Nephron progenitor cell (in vitro differentiated cells): ENCODE measurements at regions not wholly inside any gene's neighbourhood (a gene's known extent, or its start where the extent isn't known, plus 50 kb on each side); places are given as distances from the start of the nearest gene placed in this dataset.

ENCODE experiments used
- DNase-seq: peaks from one replicate; pipeline ENCODE4 v3.0.0; 2021
- H3K27ac Mint-ChIP-seq: 2 replicates; pipeline ENCODE4 v1.8.0; 2021; ENCODE audit warnings: mild to moderate bottlenecking, moderate library complexity, mixed read lengths
- H3K27me3 Mint-ChIP-seq: 2 replicates; pipeline ENCODE4 v1.8.0; 2021; ENCODE audit warnings: mild to moderate bottlenecking, low read depth, mixed read lengths; ENCODE audit not compliant: poor library complexity
- H3K36me3 Mint-ChIP-seq: 2 replicates; pipeline ENCODE4 v1.8.0; 2021; ENCODE audit warnings: low read depth, mixed read lengths
- H3K4me1 Mint-ChIP-seq: 2 replicates; pipeline ENCODE4 v1.8.0; 2021; ENCODE audit warnings: mixed read lengths
- H3K4me3 Mint-ChIP-seq: 2 replicates; pipeline ENCODE4 v1.8.0; 2021; ENCODE audit warnings: mild to moderate bottlenecking, moderate library complexity, mixed read lengths
- H3K9me3 Mint-ChIP-seq: 2 replicates; pipeline ENCODE4 v1.8.0; 2021; ENCODE audit warnings: mild to moderate bottlenecking, moderate library complexity, mixed read lengths
- TF ChIP-seq, protein P1 (sequence below): fragments of 200-600 bp; sonication (generic); IDR thresholded peaks from 2 replicates; pipeline ENCODE4 v1.5.0; 2021; ENCODE audit warnings: antibody characterized with exemption

DNA sequence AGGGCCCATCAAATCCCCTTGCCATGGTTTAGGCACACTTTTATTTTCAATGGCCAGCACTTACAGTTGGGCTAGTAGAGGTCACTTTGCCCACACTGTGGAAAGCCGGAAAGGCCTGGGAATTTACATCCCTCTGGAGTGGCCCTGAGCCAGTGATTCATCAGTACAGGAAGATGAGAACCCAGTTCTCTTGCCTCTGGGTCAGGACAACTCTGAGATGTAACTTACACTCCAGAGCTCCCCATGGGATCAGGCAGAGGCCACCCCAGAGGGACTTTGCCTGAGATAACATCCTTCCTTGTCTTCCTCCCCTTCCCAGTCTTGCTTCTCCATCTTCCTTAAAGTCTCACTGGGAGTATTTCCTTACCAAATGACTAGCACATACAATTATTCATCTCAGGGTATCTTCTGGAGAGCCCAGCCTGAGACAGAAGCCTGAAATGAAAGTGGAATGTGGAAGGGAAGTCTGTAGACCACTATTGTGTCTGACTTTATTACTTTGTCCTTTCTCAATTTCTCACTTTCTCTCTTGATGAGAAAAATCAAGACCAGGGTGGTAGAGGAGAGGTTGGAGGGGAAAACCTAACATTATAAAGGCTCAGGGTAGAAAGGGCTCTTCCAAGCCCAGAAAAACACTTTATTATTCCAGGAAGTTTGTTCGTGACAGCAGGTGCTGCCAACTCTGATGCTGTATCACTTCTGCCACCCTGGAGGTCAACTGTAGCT lies 220.8 kb downstream of the ZNF621 start:
- H3K36me3 Mint-ChIP-seq = no peaks in the 10 kb centered on the region
- peaks cover 22% of the 10 kb centered on the region for H3K4me1 Mint-ChIP-seq
- no peaks in the 10 kb centered on the region for H3K9me3 Mint-ChIP-seq
- no peak overlapping the region for H3K4me3 Mint-ChIP-seq
- TF ChIP-seq, protein P1, sequence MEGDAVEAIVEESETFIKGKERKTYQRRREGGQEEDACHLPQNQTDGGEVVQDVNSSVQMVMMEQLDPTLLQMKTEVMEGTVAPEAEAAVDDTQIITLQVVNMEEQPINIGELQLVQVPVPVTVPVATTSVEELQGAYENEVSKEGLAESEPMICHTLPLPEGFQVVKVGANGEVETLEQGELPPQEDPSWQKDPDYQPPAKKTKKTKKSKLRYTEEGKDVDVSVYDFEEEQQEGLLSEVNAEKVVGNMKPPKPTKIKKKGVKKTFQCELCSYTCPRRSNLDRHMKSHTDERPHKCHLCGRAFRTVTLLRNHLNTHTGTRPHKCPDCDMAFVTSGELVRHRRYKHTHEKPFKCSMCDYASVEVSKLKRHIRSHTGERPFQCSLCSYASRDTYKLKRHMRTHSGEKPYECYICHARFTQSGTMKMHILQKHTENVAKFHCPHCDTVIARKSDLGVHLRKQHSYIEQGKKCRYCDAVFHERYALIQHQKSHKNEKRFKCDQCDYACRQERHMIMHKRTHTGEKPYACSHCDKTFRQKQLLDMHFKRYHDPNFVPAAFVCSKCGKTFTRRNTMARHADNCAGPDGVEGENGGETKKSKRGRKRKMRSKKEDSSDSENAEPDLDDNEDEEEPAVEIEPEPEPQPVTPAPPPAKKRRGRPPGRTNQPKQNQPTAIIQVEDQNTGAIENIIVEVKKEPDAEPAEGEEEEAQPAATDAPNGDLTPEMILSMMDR = no peak
- DNase-seq = no peak
- H3K27ac Mint-ChIP-seq = no peak overlapping the region
- H3K27me3 Mint-ChIP-seq = peaks cover 4% of the 10 kb centered on the region

- DNase-seq = no peak
- Mint-ChIP-seq H3K4me1 (peaks cover 15% of the 10 kb centered on the region), H3K9me3 (no peaks in the 10 kb centered on the region), H3K27ac (no peak overlapping the region), H3K36me3 (no peaks in the 10 kb centered on the region), H3K27me3 (peaks cover 5% of the 10 kb centered on the region), H3K4me3 (no peak overlapping the region)
- TF ChIP-seq, protein P1 = no peak
Measured at GRCh38 chr3:40751666-40752065, 226.9 kb downstream of the ZNF621 start.

DNA sequence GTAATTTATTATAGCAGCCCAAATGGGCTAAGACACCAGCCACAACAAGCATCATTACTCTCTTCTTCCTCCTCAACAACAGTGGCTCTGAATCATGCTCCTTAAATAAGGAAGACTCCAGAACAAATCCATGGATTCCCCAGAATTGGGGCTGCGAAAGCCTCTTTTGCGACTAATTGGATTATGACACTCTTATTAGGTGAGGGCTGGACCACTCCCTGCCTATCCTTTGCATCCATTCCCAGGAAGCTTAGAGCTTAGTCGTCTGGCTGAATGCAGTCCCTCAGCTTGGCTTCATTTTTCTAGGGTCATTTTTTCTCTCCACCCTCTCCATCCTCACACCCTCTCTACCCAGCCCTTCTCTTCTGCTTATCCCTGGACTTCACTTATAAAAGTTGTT lies 227.7 kb downstream of the ZNF621 start:
- TF ChIP-seq, protein P1 = no peak
- H3K36me3 Mint-ChIP-seq = no peaks in the 10 kb centered on the region
- no peak for DNase-seq
- H3K27me3 Mint-ChIP-seq = peaks cover 3% of the 10 kb centered on the region
- no peaks in the 10 kb centered on the region for H3K9me3 Mint-ChIP-seq
- no peak overlapping the region for H3K4me3 Mint-ChIP-seq
- no peak overlapping the region for H3K27ac Mint-ChIP-seq
- H3K4me1 Mint-ChIP-seq = peaks cover 15% of the 10 kb centered on the region

DNA sequence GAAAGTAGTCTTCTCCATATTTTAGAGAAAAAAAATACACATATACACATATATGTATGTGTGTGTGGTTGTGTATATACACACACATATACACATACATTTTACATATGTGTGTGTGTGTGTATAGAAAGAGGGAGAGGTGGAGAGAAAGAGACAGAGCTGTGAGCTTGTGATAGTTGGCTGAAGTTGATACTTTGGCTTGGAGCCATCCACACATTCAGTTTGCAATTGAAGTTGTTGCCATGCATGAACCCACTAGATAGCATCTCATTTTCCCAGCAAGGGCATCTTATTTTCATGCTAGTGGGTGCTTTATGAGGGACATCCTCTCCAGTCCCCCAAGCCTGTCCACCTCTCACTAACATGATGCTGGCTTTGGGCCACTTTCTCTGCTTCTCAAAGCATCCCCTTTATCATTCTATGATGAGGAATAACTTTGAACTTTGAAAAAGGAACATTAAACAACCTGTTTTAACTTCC lies 228.6 kb downstream of the ZNF621 start:
- peaks cover 3% of the 10 kb centered on the region for H3K27me3 Mint-ChIP-seq
- H3K4me1 Mint-ChIP-seq = peaks cover 15% of the 10 kb centered on the region
- no peak overlapping the region for H3K27ac Mint-ChIP-seq
- TF ChIP-seq, protein P1 = no peak
- no peak overlapping the region for H3K4me3 Mint-ChIP-seq
- H3K9me3 Mint-ChIP-seq = no peaks in the 10 kb centered on the region
- DNase-seq = no peak
- no peaks in the 10 kb centered on the region for H3K36me3 Mint-ChIP-seq

DNA sequence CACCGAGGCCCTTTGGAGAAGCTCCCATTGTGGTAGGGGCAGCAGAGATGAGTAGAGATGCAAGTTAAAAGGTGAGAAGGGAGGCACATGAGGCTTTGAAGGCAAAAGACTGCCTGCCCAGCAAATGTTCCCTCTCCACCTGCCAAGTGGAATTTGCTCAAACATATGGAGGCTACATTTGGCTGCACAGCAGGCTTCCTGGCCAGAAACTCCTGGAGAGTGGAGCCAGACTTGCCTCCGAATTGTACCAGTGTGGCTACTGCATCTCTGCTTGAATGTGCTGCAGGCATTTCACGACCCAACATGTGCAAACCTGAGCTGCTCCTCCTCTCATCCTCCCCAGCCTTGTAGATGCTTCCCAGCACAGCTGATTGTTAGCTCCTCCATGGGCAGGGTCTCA lies 229.2 kb downstream of the ZNF621 start:
- Mint-ChIP-seq H3K27ac (no peak overlapping the region), H3K36me3 (no peaks in the 10 kb centered on the region), H3K4me1 (peaks cover 15% of the 10 kb centered on the region), H3K4me3 (no peak overlapping the region), H3K27me3 (peaks cover 3% of the 10 kb centered on the region), H3K9me3 (no peaks in the 10 kb centered on the region)
- TF ChIP-seq, protein P1 = no peak
- DNase-seq = no peak

DNA sequence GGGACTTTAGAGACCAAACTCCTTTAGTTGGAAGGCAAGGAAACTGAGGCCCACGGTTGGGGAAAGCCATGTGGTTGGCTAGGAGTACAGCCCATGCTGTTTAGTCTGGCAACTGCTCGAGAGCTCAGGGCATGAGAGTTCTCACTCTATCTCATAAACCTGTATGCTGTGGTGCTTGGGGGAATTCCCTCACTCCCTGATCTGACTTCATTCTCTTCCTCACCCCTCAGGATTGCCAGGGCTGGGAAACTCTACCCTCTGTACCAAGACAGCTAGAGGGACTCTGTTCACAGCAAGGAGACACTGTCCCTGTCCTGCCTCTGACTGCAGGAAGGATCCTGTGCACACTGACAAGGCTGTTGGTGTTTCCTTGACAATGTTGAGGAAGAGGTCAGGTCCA lies 230.2 kb downstream of the ZNF621 start:
- TF ChIP-seq, protein P1 = no peak
- peaks cover 2% of the 10 kb centered on the region for H3K9me3 Mint-ChIP-seq
- no peak overlapping the region for H3K27ac Mint-ChIP-seq
- H3K27me3 Mint-ChIP-seq = peaks cover 6% of the 10 kb centered on the region
- DNase-seq = no peak
- no peak overlapping the region for H3K4me3 Mint-ChIP-seq
- no peaks in the 10 kb centered on the region for H3K36me3 Mint-ChIP-seq
- H3K4me1 Mint-ChIP-seq = peaks cover 9% of the 10 kb centered on the region
